ENCODE measurements at regions not wholly inside any gene's neighbourhood (a gene's known extent, or its start where the extent isn't known, plus 50 kb on each side); places are given as distances from the start of the nearest gene placed in this dataset.

- peak; percentile 31; the same call in 1 of the 2 replicates for TF ChIP-seq ZNF770 (CRISPR knock-in tag; IDR thresholded peaks at IDR 0.05)
- no peak; the same call in 1 of the 2 replicates for TF ChIP-seq ZNF552 (CRISPR knock-in tag; IDR thresholded peaks at IDR 0.05; ENCODE audit: borderline replicate concordance)
- no peak; the same call in 1 of the 2 replicates for TF ChIP-seq HNF4G (IDR thresholded peaks at IDR 0.05; ENCODE audit: borderline replicate concordance, low read depth, low read length)
- peak; percentile 63 for TF ChIP-seq HNF4G (CRISPR knock-in tag; IDR thresholded peaks at IDR 0.05; ENCODE audit: borderline replicate concordance, low read depth)
- TF ChIP-seq XBP1 (CRISPR knock-in tag; IDR thresholded peaks at IDR 0.05): peak; percentile 99
- TF ChIP-seq ZNF343 (CRISPR knock-in tag; IDR thresholded peaks at IDR 0.05): no peak
- 0 out of 2 replicates have a peak, but pooled peaks have one; percentile 1 for TF ChIP-seq SIN3A (IDR thresholded peaks at IDR 0.05; ENCODE audit: borderline replicate concordance, low read depth, low read length)
- peak; percentile 99 for TF ChIP-seq ZNF619 (CRISPR knock-in tag; IDR thresholded peaks at IDR 0.05)
- TF ChIP-seq FOXK1 (CRISPR knock-in tag; IDR thresholded peaks at IDR 0.05; ENCODE audit: borderline replicate concordance, low read depth): peak; percentile 74
- TF ChIP-seq KMT2B (CRISPR knock-in tag; IDR thresholded peaks at IDR 0.05): peak; percentile 47; the same call in 1 of the 2 replicates
- TF ChIP-seq ZNF329 (CRISPR knock-in tag; IDR thresholded peaks at IDR 0.05; ENCODE audit: low read depth): no peak; the same call in 1 of the 2 replicates
- peak; percentile 84; the same call in 1 of the 2 replicates for TF ChIP-seq ZNF230 (CRISPR knock-in tag; IDR thresholded peaks at IDR 0.05)
- peak; percentile 83 for TF ChIP-seq HBP1 (CRISPR knock-in tag; IDR thresholded peaks at IDR 0.05; ENCODE audit: low read depth)
- TF ChIP-seq ZNF276 (CRISPR knock-in tag; IDR thresholded peaks at IDR 0.05; ENCODE audit: low read depth): peak; percentile 95
- TF ChIP-seq ZNF790 (CRISPR knock-in tag; IDR thresholded peaks at IDR 0.05; ENCODE audit: borderline replicate concordance): no peak
- TF ChIP-seq RXRA (CRISPR knock-in tag; IDR thresholded peaks at IDR 0.05): peak; percentile 82
- peak; percentile 69 for TF ChIP-seq ZKSCAN1 (IDR thresholded peaks at IDR 0.05; ENCODE audit: low read length)
- TF ChIP-seq ZNF337 (CRISPR knock-in tag; IDR thresholded peaks at IDR 0.05; ENCODE audit: borderline replicate concordance, low read depth): no peak
- no peak for TF ChIP-seq ZNF460 (CRISPR knock-in tag; IDR thresholded peaks at IDR 0.05; ENCODE audit: borderline replicate concordance)
- TF ChIP-seq NKX3-1 (CRISPR knock-in tag; IDR thresholded peaks at IDR 0.05): no peak; the same call in none of the 2 replicates
- TF ChIP-seq ZNF331 (CRISPR knock-in tag; IDR thresholded peaks at IDR 0.05): peak; percentile 90
- no peak for TF ChIP-seq NPAS2 (CRISPR knock-in tag; IDR thresholded peaks at IDR 0.05; ENCODE audit: borderline replicate concordance)
- TF ChIP-seq RFX3 (CRISPR knock-in tag; IDR thresholded peaks at IDR 0.05): peak; percentile 47; the same call in 1 of the 2 replicates
- no peak; the same call in 1 of the 2 replicates for TF ChIP-seq ZNF44 (CRISPR knock-in tag; IDR thresholded peaks at IDR 0.05)
Measured at GRCh38 chr14:34331728-34332623, 130.1 kb downstream of the SPTSSA start (continued).

Measured in HepG2 (cell line).